ENCODE measurements at regions not wholly inside any gene's neighbourhood (a gene's known extent, or its start where the extent isn't known, plus 50 kb on each side); places are given as distances from the start of the nearest gene placed in this dataset.

DNA sequence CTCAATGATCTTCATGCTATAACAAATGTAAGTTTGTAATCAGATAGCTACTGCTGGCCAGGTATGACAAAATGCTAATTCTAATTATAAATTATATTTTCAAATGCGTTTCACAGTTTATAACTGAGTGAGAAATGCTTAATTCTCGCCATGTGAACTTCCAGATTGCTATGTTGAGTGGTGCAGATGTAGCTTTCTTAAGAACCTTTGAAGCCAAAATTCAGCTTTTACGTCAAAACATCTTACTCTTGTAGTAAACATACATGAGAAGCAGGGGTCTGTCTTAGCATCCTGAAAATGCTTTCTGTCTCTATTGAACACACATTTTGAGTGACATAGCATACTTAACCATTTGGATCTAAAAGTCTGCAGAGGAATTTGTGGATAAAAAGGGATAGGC is 176.5 kb upstream of the PRICKLE1 start:
- DNase-seq, result no peak
- intact Hi-C loops (cut with micrococcal nuclease), result no loop called here
- CTCF ChIA-PET, result no interaction called here
- H3K27me3 Mint-ChIP-seq, result no peaks in the 10 kb centered on the region
- H3K36me3 Mint-ChIP-seq, result no peaks in the 10 kb centered on the region
- no peaks in the 10 kb centered on the region for H3K9me3 Mint-ChIP-seq
- no peak overlapping the region for H3K27ac Mint-ChIP-seq
- H3K4me1 Mint-ChIP-seq (ENCODE audit: low read depth), result no peaks in the 10 kb centered on the region
- no peak overlapping the region for H3K4me3 Mint-ChIP-seq
- POLR2A ChIA-PET, result no interaction called here

- no peak overlapping the region for H3K4me3 Mint-ChIP-seq
- H3K4me1 Mint-ChIP-seq (ENCODE audit: low read depth), result no peaks in the 10 kb centered on the region
- no peaks in the 10 kb centered on the region for H3K36me3 Mint-ChIP-seq
- no peaks in the 10 kb centered on the region for H3K9me3 Mint-ChIP-seq
- no peak for DNase-seq
- intact Hi-C loops (cut with micrococcal nuclease), result no loop called here
- no peak overlapping the region for H3K27ac Mint-ChIP-seq
- H3K27me3 Mint-ChIP-seq, result no peaks in the 10 kb centered on the region
- ChIA-PET CTCF (no interaction called here), POLR2A (no interaction called here)
Measured at GRCh38 chr12:42763682-42764081, 174.1 kb upstream of the PRICKLE1 start.

DNA sequence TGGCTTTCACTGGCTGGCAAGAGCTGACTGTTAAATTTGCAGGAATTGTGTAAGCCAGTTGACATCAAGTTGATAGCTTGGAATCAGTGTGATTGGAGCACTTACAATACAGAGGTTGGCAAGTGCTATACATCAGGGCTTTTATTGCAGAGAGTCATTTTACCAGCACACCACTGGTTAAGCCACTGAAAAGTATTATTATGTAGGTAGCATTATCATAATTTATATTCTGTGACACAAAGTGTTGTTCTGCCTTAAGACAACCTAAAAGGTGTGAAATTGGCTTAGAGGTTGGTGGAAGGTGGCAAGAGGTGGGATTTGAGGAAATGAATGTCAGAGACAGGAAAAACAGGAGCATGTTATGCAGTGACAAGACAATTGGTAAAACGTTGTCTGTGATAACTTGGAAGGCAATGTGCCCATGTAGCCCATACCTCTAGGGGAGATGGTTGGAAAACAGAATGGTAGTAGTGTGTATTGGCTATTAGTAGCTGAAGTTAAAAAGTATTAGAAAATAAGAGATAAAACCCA is 172.9 kb upstream of the PRICKLE1 start:
- Mint-ChIP-seq H3K4me3 (no peak overlapping the region), H3K27me3 (no peaks in the 10 kb centered on the region), H3K9me3 (no peaks in the 10 kb centered on the region), H3K27ac (no peak overlapping the region), H3K4me1 (ENCODE audit: low read depth) (no peaks in the 10 kb centered on the region), H3K36me3 (no peaks in the 10 kb centered on the region)
- POLR2A ChIA-PET, result no interaction called here
- CTCF ChIA-PET, result no interaction called here
- intact Hi-C loops (cut with micrococcal nuclease), result no loop called here
- no peak for DNase-seq

DNA sequence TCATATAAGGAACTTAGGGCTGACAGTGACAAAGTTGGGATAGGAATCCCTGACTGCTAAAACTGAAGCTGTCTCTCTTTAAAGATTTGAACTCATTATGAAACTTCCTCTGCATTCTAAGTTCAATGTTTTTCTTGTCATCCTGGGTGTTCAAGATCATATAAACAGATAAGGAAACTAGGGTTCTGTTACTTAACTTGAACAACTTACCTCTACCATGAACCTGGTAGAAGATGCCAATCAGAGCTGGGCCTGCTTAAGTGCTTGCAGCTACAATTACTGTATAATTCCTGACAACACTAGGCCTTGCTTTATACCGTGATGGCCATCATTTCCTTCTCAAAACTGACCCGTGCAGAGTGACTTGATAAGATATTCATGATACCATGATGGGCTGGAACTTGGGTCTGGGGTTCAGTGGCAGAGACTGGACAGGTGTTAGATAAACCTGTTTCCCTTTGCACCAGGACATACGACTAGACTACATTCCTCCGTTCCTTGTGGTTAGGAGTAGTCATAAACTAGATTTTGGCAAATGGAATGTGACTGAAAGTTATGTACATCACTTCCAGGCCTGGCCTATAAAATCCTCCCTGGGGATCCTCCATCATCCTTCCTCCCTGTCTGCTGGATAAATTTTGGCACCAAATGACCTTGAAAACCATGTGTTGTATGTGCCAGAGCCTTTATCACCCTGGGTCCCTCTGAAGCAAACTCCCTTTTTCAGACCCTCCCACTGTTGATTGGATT is 172.2 kb upstream of the PRICKLE1 start:
- Mint-ChIP-seq H3K27me3 (no peaks in the 10 kb centered on the region), H3K36me3 (no peaks in the 10 kb centered on the region), H3K27ac (no peak overlapping the region), H3K4me1 (ENCODE audit: low read depth) (no peaks in the 10 kb centered on the region), H3K4me3 (no peak overlapping the region), H3K9me3 (no peaks in the 10 kb centered on the region)
- ChIA-PET CTCF (no interaction called here), POLR2A (no interaction called here)
- intact Hi-C loops (cut with micrococcal nuclease), result no loop called here
- DNase-seq, result no peak

GRCh38 chr12:42761086-42761485 is 171.5 kb upstream of the PRICKLE1 start:
- Mint-ChIP-seq H3K36me3 (no peaks in the 10 kb centered on the region), H3K27ac (no peak overlapping the region), H3K9me3 (no peaks in the 10 kb centered on the region), H3K4me1 (ENCODE audit: low read depth) (no peaks in the 10 kb centered on the region), H3K27me3 (no peaks in the 10 kb centered on the region), H3K4me3 (no peak overlapping the region)
- no peak for DNase-seq
- ChIA-PET POLR2A (no interaction called here), CTCF (no interaction called here)
- intact Hi-C loops (cut with micrococcal nuclease), result no loop called here

DNA sequence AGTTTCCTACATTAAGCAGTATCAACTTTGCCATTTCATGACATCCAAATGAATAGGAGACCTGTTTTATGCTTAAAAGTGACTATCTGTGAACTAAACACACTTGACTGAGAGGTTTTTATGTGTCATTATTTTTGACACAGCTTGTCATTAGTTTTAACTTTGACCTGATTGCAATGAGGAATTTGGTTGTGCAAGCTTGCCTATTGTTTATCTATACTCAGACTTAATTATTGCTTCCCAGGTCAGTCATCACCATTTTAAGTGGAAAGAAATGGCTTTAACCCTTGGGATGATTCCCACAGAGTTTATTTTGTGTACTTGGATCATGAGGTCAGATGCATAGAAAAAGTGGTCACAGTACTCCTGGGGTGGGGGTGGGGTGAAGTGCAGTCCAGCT is 171.0 kb upstream of the PRICKLE1 start:
- Mint-ChIP-seq H3K27ac (no peak overlapping the region), H3K4me1 (ENCODE audit: low read depth) (no peaks in the 10 kb centered on the region), H3K9me3 (no peaks in the 10 kb centered on the region), H3K4me3 (no peak overlapping the region), H3K36me3 (no peaks in the 10 kb centered on the region), H3K27me3 (no peaks in the 10 kb centered on the region)
- ChIA-PET CTCF (no interaction called here), POLR2A (no interaction called here)
- DNase-seq, result no peak
- intact Hi-C loops (cut with micrococcal nuclease), result no loop called here

- H3K27me3 Mint-ChIP-seq, result no peaks in the 10 kb centered on the region
- no peaks in the 10 kb centered on the region for H3K4me1 Mint-ChIP-seq (ENCODE audit: low read depth)
- intact Hi-C loops (cut with micrococcal nuclease), result no loop called here
Measured at GRCh38 chr12:42759622-42760273, 170.2 kb upstream of the PRICKLE1 start.

DNA sequence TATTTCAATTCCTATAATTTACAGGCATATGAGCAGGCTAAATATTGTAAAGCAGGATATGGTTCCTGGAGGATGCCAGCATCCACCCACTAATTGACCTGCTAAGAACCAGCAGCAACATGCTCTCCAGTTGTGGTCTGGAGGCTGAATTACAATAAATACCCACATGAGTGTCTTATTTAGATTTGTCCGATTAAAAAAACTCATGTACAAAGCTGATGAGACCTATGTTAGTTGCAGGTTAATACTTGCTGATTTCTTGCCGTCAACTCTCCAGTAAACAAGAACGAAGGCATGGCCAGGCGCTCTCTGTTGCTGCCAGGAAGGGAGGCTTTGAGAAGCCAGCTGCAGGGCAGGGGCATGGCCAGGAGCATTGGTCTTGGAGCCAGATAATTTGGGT is 169.3 kb upstream of the PRICKLE1 start:
- CTCF ChIA-PET, result no interaction called here
- intact Hi-C loops (cut with micrococcal nuclease), result no loop called here
- no peak overlapping the region for H3K27ac Mint-ChIP-seq
- H3K4me3 Mint-ChIP-seq, result no peak overlapping the region
- H3K36me3 Mint-ChIP-seq, result no peaks in the 10 kb centered on the region
- no peaks in the 10 kb centered on the region for H3K9me3 Mint-ChIP-seq
- POLR2A ChIA-PET, result no interaction called here
- no peaks in the 10 kb centered on the region for H3K27me3 Mint-ChIP-seq
- no peak for DNase-seq
- H3K4me1 Mint-ChIP-seq (ENCODE audit: low read depth), result no peaks in the 10 kb centered on the region

More at GRCh38 chr12:42759622-42760273, 170.2 kb upstream of the PRICKLE1 start:
- Mint-ChIP-seq H3K27ac (no peak overlapping the region), H3K4me3 (no peak overlapping the region), H3K36me3 (no peaks in the 10 kb centered on the region), H3K9me3 (no peaks in the 10 kb centered on the region)
- no peak for DNase-seq
- POLR2A ChIA-PET, result no interaction called here
- CTCF ChIA-PET, result no interaction called here

DNA sequence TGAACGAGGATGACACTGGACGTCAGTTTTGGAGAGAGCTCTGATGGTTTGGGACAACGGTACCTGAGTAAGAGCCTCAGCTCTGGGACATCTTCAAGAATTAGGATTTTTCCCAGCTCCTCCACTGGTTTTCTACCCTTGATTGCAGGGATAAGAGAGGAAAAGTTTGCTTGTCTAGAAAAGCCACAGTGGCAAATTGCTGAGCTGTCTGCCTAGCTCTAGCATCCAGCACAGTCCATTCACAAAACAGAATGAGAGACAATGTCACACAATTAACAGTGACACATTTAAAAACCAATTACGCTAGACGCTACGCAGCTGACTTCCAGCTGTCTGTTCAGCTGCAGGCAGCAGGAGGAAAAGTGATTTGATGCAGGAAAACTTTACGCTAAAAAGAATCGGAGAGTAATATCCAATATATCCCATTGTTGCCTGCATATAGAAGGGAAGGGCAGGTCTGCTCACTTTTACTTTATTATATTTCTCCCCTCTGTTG is 168.1 kb upstream of the PRICKLE1 start:
- CTCF ChIA-PET, result no interaction called here
- H3K9me3 Mint-ChIP-seq, result no peaks in the 10 kb centered on the region
- POLR2A ChIA-PET, result no interaction called here
- H3K27me3 Mint-ChIP-seq, result no peaks in the 10 kb centered on the region
- DNase-seq, result no peak
- no peaks in the 10 kb centered on the region for H3K36me3 Mint-ChIP-seq
- intact Hi-C loops (cut with micrococcal nuclease), result no loop called here
- no peak overlapping the region for H3K4me3 Mint-ChIP-seq
- H3K4me1 Mint-ChIP-seq (ENCODE audit: low read depth), result no peaks in the 10 kb centered on the region
- H3K27ac Mint-ChIP-seq, result no peak overlapping the region

DNA sequence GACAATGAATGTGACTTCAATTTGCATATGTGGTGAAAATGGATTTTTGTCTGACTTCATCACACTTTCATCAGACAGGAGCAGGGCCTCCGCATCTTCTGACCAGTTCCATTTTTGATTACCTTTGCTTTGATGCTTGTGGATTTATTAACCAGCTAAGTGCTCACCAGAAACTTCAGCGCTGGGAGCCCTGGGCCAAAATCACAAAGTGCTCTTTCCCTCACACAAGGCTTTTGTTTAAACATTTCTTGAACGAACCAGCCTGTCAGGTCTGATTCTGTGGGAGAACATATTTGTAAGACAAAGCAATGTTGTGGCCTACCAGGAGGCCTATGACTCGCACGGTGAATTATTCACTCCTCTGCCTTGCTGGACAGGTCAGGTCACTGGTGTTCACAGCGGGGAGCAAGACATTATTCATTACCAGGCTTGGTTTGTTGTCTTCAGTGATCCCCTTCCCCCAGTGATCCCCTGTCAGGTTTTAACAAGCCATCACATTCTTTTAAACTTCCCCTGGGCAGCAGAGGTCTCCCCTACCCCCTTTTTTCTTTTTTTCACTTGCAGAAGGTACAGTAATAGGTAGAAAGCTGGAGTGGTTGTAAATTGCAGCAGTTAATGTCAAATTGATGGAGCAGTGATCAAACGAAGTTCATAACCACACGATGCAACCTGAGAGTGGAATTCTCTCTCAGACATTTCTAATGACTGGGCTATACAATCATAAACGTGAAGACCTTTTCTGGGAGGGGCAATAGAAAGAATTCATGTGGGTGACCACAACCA is 167.5 kb upstream of the PRICKLE1 start:
- intact Hi-C loops (cut with micrococcal nuclease), result no loop called here
- no peaks in the 10 kb centered on the region for H3K9me3 Mint-ChIP-seq
- no peaks in the 10 kb centered on the region for H3K27me3 Mint-ChIP-seq
- H3K4me1 Mint-ChIP-seq (ENCODE audit: low read depth), result no peaks in the 10 kb centered on the region
- no peak overlapping the region for H3K4me3 Mint-ChIP-seq
- CTCF ChIA-PET, result no interaction called here
- no peak for DNase-seq
- POLR2A ChIA-PET, result no interaction called here
- no peak overlapping the region for H3K27ac Mint-ChIP-seq
- no peaks in the 10 kb centered on the region for H3K36me3 Mint-ChIP-seq

GRCh38 chr12:42750356-42750755 is 160.8 kb upstream of the PRICKLE1 start:
- ChIA-PET CTCF (no interaction called here), POLR2A (no interaction called here)
- H3K27ac Mint-ChIP-seq, result no peak overlapping the region
- DNase-seq, result no peak
- H3K27me3 Mint-ChIP-seq, result no peaks in the 10 kb centered on the region
- intact Hi-C loops (cut with micrococcal nuclease), result no loop called here
- peaks cover 15% of the 10 kb centered on the region for H3K9me3 Mint-ChIP-seq
- no peak overlapping the region for H3K4me3 Mint-ChIP-seq
- no peaks in the 10 kb centered on the region for H3K36me3 Mint-ChIP-seq
- H3K4me1 Mint-ChIP-seq (ENCODE audit: low read depth), result no peaks in the 10 kb centered on the region

DNA sequence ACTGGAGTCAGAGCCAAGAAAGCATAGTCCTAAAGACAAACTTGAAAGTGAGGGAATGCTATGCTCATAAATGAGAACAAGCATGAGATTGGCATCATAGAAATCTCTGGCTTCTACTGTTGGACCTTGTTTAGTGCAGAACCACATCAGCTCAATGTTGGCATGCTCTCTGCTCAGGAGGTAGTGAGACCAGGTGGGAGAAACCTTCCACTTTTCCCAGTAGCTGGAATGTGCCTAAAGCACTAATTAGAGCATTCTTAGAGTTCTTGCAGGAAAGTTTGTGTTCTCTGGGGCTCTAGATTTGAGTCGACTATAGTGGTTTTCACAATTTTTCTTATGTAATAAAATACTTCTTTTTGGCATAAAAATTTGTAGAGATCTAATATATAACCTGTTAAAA is 159.7 kb upstream of the PRICKLE1 start:
- intact Hi-C loops (cut with micrococcal nuclease), result no loop called here
- DNase-seq, result no peak
- POLR2A ChIA-PET, result no interaction called here
- Mint-ChIP-seq H3K36me3 (no peaks in the 10 kb centered on the region), H3K27me3 (no peaks in the 10 kb centered on the region), H3K27ac (no peak overlapping the region), H3K4me1 (ENCODE audit: low read depth) (no peaks in the 10 kb centered on the region), H3K9me3 (peaks cover 18% of the 10 kb centered on the region), H3K4me3 (no peak overlapping the region)
- CTCF ChIA-PET, result no interaction called here
